MM.1S (cell line): ENCODE measurements at regions not wholly inside any gene's neighbourhood (a gene's known extent, or its start where the extent isn't known, plus 50 kb on each side); places are given as distances from the start of the nearest gene placed in this dataset.

Experiments
- CTCF ChIP-seq: fragments of 300-600 bp; sonication (generic); IDR thresholded peaks from 2 replicates; pipeline ENCODE4 v1.5.1; 2016; ENCODE audit warnings: antibody characterized with exemption, low read length, mixed read lengths
- EZH2phosphoT487 ChIP-seq: fragments of 300-600 bp; sonication (generic); IDR thresholded peaks from 2 replicates; pipeline ENCODE4 v1.6.1; 2018; ENCODE audit warnings: antibody characterized with exemption, low read length

DNA sequence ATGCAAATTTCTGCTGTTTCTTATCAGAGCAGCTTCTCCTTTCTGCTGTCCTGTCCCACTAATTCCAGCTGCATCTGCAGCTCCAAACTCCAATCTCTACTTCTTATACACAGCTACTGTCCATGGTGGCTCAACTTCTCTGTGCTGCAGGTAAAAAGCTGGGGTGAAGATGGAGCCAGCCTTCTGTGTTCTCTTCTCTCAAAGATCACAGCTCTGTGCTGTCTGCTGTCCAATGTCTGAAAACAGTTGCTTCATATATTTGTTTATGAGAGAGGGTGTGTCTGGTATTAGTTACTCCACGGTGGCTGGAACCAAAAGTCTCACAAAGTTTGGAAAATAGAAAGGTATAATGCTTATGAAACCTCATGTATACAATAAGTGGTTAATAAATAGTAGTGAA lies 445.8 kb upstream of the TBX3 start:
- TF ChIP-seq CTCF, result no peak
- TF ChIP-seq EZH2phosphoT487, result no peak
